ENCODE measurements at regions not wholly inside any gene's neighbourhood (a gene's known extent, or its start where the extent isn't known, plus 50 kb on each side); places are given as distances from the start of the nearest gene placed in this dataset.

DNA sequence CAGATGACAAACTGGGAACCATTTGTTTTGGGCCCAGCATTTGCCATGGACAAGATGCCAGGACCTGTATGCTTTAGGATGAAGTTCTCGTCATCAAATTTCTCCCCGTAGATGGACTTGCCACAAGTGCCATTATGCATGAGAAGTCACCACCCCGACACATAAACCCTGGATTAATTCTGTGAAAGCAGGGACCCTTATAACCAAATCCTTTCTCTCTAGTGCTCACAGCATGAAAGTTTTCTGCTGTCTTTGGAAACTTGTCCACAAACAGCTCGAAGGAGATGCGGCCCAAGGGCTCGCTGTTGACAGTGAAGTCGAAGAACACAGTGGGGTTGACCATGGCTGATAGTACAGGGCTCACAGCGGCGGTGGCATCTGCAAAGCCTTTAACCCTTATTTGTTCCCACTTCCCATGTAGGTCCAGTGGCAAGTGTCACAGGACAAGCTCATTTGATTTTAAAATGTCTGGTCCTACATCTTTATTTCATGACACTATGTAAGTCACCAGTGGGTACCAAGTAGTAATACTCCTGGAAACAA lies 75.2 kb upstream of the MIR17HG start:
- Histone ChIP-seq H3K27ac (no peak overlapping the region), H3K4me3 (no peak overlapping the region), H2AFZ (no peak overlapping the region), H3F3A (ENCODE audit: insufficient read depth, low read depth) (no peaks in the 10 kb centered on the region), H3K27me3 (ENCODE audit: insufficient read depth, low read depth) (no peaks in the 10 kb centered on the region), H3K4me1 (replicated peaks; ENCODE audit: insufficient read depth) (no peaks in the 10 kb centered on the region), H4K20me1 (ENCODE audit: insufficient read depth) (no peaks in the 10 kb centered on the region; the same call in 1 of the 2 replicates), H3K79me2 (ENCODE audit: low read depth) (no peaks in the 10 kb centered on the region), H3K4me2 (no peak overlapping the region), H3K36me3 (ENCODE audit: low read depth) (no peaks in the 10 kb centered on the region), H3K9me3 (ENCODE audit: insufficient read depth, low read depth) (no peaks in the 10 kb centered on the region), H3K9me2 (ENCODE audit: insufficient read depth) (no peaks in the 10 kb centered on the region)
- DNase-seq: no peak
- POLR2A ChIA-PET (ENCODE audit: unreplicated experiment): no interaction called here
- intact Hi-C loops (cut with micrococcal nuclease; ENCODE audit: unreplicated experiment): no loop called here
- CTCF ChIA-PET: no interaction called here
- BruUV-seq (replicated peaks): no TSS peak
- TF ChIP-seq, protein P1, sequence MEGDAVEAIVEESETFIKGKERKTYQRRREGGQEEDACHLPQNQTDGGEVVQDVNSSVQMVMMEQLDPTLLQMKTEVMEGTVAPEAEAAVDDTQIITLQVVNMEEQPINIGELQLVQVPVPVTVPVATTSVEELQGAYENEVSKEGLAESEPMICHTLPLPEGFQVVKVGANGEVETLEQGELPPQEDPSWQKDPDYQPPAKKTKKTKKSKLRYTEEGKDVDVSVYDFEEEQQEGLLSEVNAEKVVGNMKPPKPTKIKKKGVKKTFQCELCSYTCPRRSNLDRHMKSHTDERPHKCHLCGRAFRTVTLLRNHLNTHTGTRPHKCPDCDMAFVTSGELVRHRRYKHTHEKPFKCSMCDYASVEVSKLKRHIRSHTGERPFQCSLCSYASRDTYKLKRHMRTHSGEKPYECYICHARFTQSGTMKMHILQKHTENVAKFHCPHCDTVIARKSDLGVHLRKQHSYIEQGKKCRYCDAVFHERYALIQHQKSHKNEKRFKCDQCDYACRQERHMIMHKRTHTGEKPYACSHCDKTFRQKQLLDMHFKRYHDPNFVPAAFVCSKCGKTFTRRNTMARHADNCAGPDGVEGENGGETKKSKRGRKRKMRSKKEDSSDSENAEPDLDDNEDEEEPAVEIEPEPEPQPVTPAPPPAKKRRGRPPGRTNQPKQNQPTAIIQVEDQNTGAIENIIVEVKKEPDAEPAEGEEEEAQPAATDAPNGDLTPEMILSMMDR (conservative IDR thresholded peaks at IDR 0.05): no peak
- TF ChIP-seq EZH2 (IDR thresholded peaks at IDR 0.05; ENCODE audit: low read depth): no peak

DNA sequence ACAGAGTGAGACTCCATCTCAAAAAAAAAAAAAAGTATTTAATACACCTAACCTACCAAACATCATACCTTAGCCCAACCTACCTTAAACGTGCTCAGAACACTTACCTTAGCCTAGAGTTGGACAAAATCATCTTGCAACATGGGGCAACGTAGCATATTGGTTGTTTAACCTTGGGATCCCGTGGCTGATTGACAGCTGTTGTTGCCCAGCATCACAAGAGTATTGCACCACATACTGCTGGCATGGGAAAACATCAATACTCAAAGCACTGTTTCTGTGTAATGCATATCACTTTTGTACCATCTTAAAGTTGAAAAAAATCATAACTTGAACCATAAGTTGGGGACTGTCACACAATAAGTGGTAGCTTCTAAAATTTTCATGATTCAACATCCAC lies 73.8 kb upstream of the MIR17HG start:
- BruUV-seq (replicated peaks): no TSS peak
- H3K4me3 ChIP-seq: no peak overlapping the region
- no peaks in the 10 kb centered on the region for H3K36me3 ChIP-seq (ENCODE audit: low read depth)
- no peak overlapping the region for H3K4me2 ChIP-seq
- POLR2A ChIA-PET (ENCODE audit: unreplicated experiment): no interaction called here
- H3K9me3 ChIP-seq (ENCODE audit: insufficient read depth, low read depth): no peaks in the 10 kb centered on the region
- intact Hi-C loops (cut with micrococcal nuclease; ENCODE audit: unreplicated experiment): no loop called here
- no peaks in the 10 kb centered on the region for H3K27me3 ChIP-seq (ENCODE audit: insufficient read depth, low read depth)
- no peaks in the 10 kb centered on the region for H3F3A ChIP-seq (ENCODE audit: insufficient read depth, low read depth)
- H3K9me2 ChIP-seq (ENCODE audit: insufficient read depth): no peaks in the 10 kb centered on the region
- DNase-seq: no peak
- CTCF ChIA-PET: no interaction called here
- TF ChIP-seq, protein P1 (conservative IDR thresholded peaks at IDR 0.05): no peak
- no peak for TF ChIP-seq EZH2 (IDR thresholded peaks at IDR 0.05; ENCODE audit: low read depth)
- H4K20me1 ChIP-seq (ENCODE audit: insufficient read depth): no peaks in the 10 kb centered on the region; the same call in 1 of the 2 replicates
- H3K79me2 ChIP-seq (ENCODE audit: low read depth): no peaks in the 10 kb centered on the region
- H3K4me1 ChIP-seq (replicated peaks; ENCODE audit: insufficient read depth): no peaks in the 10 kb centered on the region
- no peak overlapping the region for H3K27ac ChIP-seq
- H2AFZ ChIP-seq: no peak overlapping the region

DNA sequence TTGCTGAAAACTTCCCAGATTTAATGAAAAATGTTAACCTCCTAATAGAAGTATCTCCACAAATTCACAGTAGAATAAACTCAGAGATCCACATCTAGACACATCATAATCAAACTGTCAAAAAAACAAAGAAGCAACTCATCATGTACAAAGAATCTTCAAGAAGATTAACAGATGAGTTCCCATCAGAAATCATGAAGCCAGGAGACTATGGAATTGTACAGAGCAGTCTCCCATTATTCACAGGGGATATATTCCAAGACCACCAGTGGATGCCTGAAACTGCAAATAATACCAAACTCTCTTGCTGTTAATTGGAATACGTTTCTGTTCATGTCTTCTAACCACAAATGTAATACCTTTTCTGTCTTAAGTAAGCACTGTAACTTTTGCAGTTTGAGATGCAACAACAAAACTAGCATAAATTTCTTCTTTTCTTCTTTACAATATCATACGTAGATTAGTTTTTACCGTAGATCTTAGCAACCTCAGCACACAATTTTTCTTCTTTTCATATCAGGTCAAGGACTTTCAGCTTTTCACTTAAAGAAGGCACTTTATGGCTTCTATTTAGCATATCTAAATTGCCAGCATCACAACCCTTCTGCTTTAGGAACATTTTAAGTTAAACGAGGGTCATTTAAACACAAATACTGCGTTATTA lies 70.3 kb upstream of the MIR17HG start:
- no peak overlapping the region for H3K4me2 ChIP-seq
- intact Hi-C loops (cut with micrococcal nuclease; ENCODE audit: unreplicated experiment): no loop called here
- H3K27me3 ChIP-seq (ENCODE audit: insufficient read depth, low read depth): no peaks in the 10 kb centered on the region
- no TSS peak for BruUV-seq (replicated peaks)
- H3K9me3 ChIP-seq (ENCODE audit: insufficient read depth, low read depth): no peaks in the 10 kb centered on the region
- no peaks in the 10 kb centered on the region for H4K20me1 ChIP-seq (ENCODE audit: insufficient read depth)
- H3K36me3 ChIP-seq (ENCODE audit: low read depth): no peaks in the 10 kb centered on the region
- H3F3A ChIP-seq (ENCODE audit: insufficient read depth, low read depth): no peaks in the 10 kb centered on the region
- no peak for DNase-seq
- no peak overlapping the region for H2AFZ ChIP-seq
- no peaks in the 10 kb centered on the region for H3K9me2 ChIP-seq (ENCODE audit: insufficient read depth)
- no peaks in the 10 kb centered on the region for H3K4me1 ChIP-seq (replicated peaks; ENCODE audit: insufficient read depth)
- POLR2A ChIA-PET (ENCODE audit: unreplicated experiment): no interaction called here
- TF ChIP-seq, protein P1 (conservative IDR thresholded peaks at IDR 0.05): no peak
- no peak for TF ChIP-seq EZH2 (IDR thresholded peaks at IDR 0.05; ENCODE audit: low read depth)
- H3K4me3 ChIP-seq: no peak overlapping the region
- H3K27ac ChIP-seq: no peak overlapping the region
- H3K79me2 ChIP-seq (ENCODE audit: low read depth): no peaks in the 10 kb centered on the region
- CTCF ChIA-PET: no interaction called here
